G401.6 (cell line): ENCODE measurements at regions not wholly inside any gene's neighbourhood (a gene's known extent, or its start where the extent isn't known, plus 50 kb on each side); places are given as distances from the start of the nearest gene placed in this dataset.

Source experiments
- FAIRE-seq: peaks from 2 replicates; lab custom pipeline; 2012; peaks lifted over from hg19 to GRCh38; lab: Jason Lieb, UNC

GRCh38 chr6:21426841-21427490, 166.6 kb upstream of the SOX4 start:
- no peak for FAIRE-seq

GRCh38 chr6:21429291-21429690, 164.3 kb upstream of the SOX4 start:
- no peak for FAIRE-seq

GRCh38 chr6:21431526-21431925, 162.0 kb upstream of the SOX4 start:
- no peak for FAIRE-seq

GRCh38 chr6:21436625-21437024, 156.9 kb upstream of the SOX4 start:
- no peak for FAIRE-seq

GRCh38 chr6:21437581-21437980, 156.0 kb upstream of the SOX4 start:
- FAIRE-seq, result no peak

GRCh38 chr6:21438237-21438985, 155.1 kb upstream of the SOX4 start:
- FAIRE-seq, result no peak

GRCh38 chr6:21438986-21439352, 154.6 kb upstream of the SOX4 start:
- FAIRE-seq, result no peak

- FAIRE-seq, result no peak
Measured at GRCh38 chr6:21441386-21441785, 152.2 kb upstream of the SOX4 start.

- FAIRE-seq, result no peak
Measured at GRCh38 chr6:21442874-21443273, 150.7 kb upstream of the SOX4 start.

GRCh38 chr6:21444711-21445260, 148.8 kb upstream of the SOX4 start:
- no peak for FAIRE-seq

- FAIRE-seq, result no peak
Measured at GRCh38 chr6:21447987-21448386, 145.6 kb upstream of the SOX4 start.

GRCh38 chr6:21448485-21449109, 145.0 kb upstream of the SOX4 start:
- no peak for FAIRE-seq

GRCh38 chr6:21450149-21450548, 143.4 kb upstream of the SOX4 start:
- no peak for FAIRE-seq

- no peak for FAIRE-seq
Measured at GRCh38 chr6:21450628-21451027, 142.9 kb upstream of the SOX4 start.

GRCh38 chr6:21451546-21452013, 142.0 kb upstream of the SOX4 start:
- FAIRE-seq, result no peak

GRCh38 chr6:21454262-21454661, 139.3 kb upstream of the SOX4 start:
- no peak for FAIRE-seq

- no peak for FAIRE-seq
Measured at GRCh38 chr6:21455071-21455470, 138.5 kb upstream of the SOX4 start.

- no peak for FAIRE-seq
Measured at GRCh38 chr6:21457647-21458046, 135.9 kb upstream of the SOX4 start.

GRCh38 chr6:21459641-21460040, 133.9 kb upstream of the SOX4 start:
- no peak for FAIRE-seq

- no peak for FAIRE-seq
Measured at GRCh38 chr6:21461844-21462518, 131.6 kb upstream of the SOX4 start.

- no peak for FAIRE-seq
Measured at GRCh38 chr6:21462519-21462852, 131.1 kb upstream of the SOX4 start.

- no peak for FAIRE-seq
Measured at GRCh38 chr6:21467091-21467490, 126.5 kb upstream of the SOX4 start.

GRCh38 chr6:21468461-21468860, 125.1 kb upstream of the SOX4 start:
- FAIRE-seq, result no peak
